ENCODE measurements at regions not wholly inside any gene's neighbourhood (a gene's known extent, or its start where the extent isn't known, plus 50 kb on each side); places are given as distances from the start of the nearest gene placed in this dataset.

DNA sequence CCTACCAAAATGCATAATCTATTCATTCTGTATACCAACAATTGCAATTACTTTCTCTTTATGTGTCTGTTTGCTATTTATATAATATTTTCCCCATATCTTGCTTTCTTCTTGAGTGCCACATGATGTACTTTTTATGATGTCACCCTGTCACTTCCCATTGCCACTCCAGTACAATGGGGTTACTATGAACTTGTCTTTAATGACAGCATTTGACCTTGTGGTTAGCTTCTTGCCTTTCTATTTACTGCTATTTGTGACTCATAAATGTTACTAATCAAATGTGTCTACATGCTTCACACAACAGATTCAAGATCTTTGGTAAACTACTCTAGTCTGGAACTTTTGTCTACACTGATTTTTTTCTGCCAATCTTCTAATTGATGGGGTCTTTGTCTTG is 486.3 kb downstream of the NR4A2 start:
- TF ChIP-seq, protein P1, sequence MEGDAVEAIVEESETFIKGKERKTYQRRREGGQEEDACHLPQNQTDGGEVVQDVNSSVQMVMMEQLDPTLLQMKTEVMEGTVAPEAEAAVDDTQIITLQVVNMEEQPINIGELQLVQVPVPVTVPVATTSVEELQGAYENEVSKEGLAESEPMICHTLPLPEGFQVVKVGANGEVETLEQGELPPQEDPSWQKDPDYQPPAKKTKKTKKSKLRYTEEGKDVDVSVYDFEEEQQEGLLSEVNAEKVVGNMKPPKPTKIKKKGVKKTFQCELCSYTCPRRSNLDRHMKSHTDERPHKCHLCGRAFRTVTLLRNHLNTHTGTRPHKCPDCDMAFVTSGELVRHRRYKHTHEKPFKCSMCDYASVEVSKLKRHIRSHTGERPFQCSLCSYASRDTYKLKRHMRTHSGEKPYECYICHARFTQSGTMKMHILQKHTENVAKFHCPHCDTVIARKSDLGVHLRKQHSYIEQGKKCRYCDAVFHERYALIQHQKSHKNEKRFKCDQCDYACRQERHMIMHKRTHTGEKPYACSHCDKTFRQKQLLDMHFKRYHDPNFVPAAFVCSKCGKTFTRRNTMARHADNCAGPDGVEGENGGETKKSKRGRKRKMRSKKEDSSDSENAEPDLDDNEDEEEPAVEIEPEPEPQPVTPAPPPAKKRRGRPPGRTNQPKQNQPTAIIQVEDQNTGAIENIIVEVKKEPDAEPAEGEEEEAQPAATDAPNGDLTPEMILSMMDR (conservative IDR thresholded peaks at IDR 0.05; ENCODE audit: low read length), result no peak
- TF ChIP-seq EZH2phosphoT487 (IDR thresholded peaks at IDR 0.05; ENCODE audit: borderline replicate concordance), result no peak
